ENCODE measurements at regions not wholly inside any gene's neighbourhood (a gene's known extent, or its start where the extent isn't known, plus 50 kb on each side); places are given as distances from the start of the nearest gene placed in this dataset.

DNA sequence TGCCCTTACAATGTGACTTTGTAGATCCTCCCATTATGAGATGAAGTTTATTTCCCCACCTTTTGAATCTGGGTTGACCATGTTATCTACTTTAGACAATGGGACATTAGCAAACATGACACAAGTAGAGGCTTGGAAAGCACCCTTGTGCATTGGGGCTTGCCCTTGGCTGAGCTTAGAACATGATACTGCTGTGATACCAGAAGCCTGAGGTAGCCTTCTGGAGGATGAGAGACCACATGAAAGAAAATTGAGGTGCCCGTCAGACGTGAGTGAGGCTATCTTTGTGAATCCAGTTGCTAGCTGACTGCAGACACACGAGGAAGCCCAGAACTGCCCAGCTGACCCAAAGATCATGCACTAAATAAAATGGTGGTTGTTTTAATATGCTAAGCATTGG lies 341.2 kb downstream of the CYP26B1 start:
- TF ChIP-seq CTCF (IDR thresholded peaks at IDR 0.05): no peak
- TF ChIP-seq POLR2AphosphoS5 (IDR thresholded peaks at IDR 0.05): no peak
